Fibroblast of pulmonary artery (primary cell): ENCODE measurements at regions not wholly inside any gene's neighbourhood (a gene's known extent, or its start where the extent isn't known, plus 50 kb on each side); places are given as distances from the start of the nearest gene placed in this dataset.

Source experiments
- DNase-seq: peaks from one replicate; pipeline ENCODE4 v3.0.0-alpha.2; 2010; ENCODE audit warnings: low read depth
- H3K4me3 ChIP-seq: replicated peaks from 2 replicates; pipeline ENCODE4 v1.5.1; 2011; ENCODE audit warnings: low read depth, mild to moderate bottlenecking, control low read depth, low read length, moderate library complexity
- CTCF ChIP-seq: IDR thresholded peaks from 2 replicates; pipeline ENCODE4 v1.5.1; 2011; ENCODE audit warnings: mild to moderate bottlenecking, control low read depth, low read length, inconsistent platforms; ENCODE audit errors: missing control alignments

GRCh38 chr7:121748546-121748945 is 124.4 kb upstream of the PTPRZ1 start:
- H3K4me3 ChIP-seq, result no peak overlapping the region
- DNase-seq, result no peak
- no peak for TF ChIP-seq CTCF

- TF ChIP-seq CTCF, result no peak
- H3K4me3 ChIP-seq, result no peak overlapping the region
- no peak for DNase-seq
Measured at GRCh38 chr7:121745856-121746255, 127.1 kb upstream of the PTPRZ1 start.

- DNase-seq, result no peak
- no peak for TF ChIP-seq CTCF
- H3K4me3 ChIP-seq, result no peak overlapping the region
Measured at GRCh38 chr7:121744877-121745276, 128.1 kb upstream of the PTPRZ1 start.

- TF ChIP-seq CTCF, result no peak
- H3K4me3 ChIP-seq, result no peak overlapping the region
- no peak for DNase-seq
Measured at GRCh38 chr7:121744319-121744718, 128.6 kb upstream of the PTPRZ1 start.

- no peak for TF ChIP-seq CTCF
- H3K4me3 ChIP-seq, result no peak overlapping the region
- DNase-seq, result peak; percentile 9
Measured at GRCh38 chr7:121741896-121742295, 131.1 kb upstream of the PTPRZ1 start.

GRCh38 chr7:121739465-121739864 is 133.5 kb upstream of the PTPRZ1 start:
- TF ChIP-seq CTCF, result no peak
- no peak for DNase-seq
- no peak overlapping the region for H3K4me3 ChIP-seq

GRCh38 chr7:121730869-121731268 is 142.1 kb upstream of the PTPRZ1 start:
- no peak for TF ChIP-seq CTCF
- no peak for DNase-seq
- H3K4me3 ChIP-seq, result no peak overlapping the region
